ENCODE measurements at regions not wholly inside any gene's neighbourhood (a gene's known extent, or its start where the extent isn't known, plus 50 kb on each side); places are given as distances from the start of the nearest gene placed in this dataset.

- no peaks in the 10 kb centered on the region; a peak in 1 of 5 replicates for H3K9me3 Mint-ChIP-seq
- H3K23me2 ChIP-seq (ENCODE audit: insufficient read length, low read depth, low read length, poor library complexity, severe bottlenecking) = no peaks in the 10 kb centered on the region
- no peak for DNase-seq
- H2BK20ac ChIP-seq (ENCODE audit: low read depth, low read length, poor library complexity, severe bottlenecking) = no peak overlapping the region
- H3K18ac ChIP-seq (ENCODE audit: insufficient read length, low read depth, low read length) = no peak overlapping the region
- no peak overlapping the region for H3K4me2 ChIP-seq (ENCODE audit: insufficient read depth, insufficient read length, low read length)
- H3K56ac ChIP-seq (ENCODE audit: insufficient read length, low read depth, low read length) = no peak overlapping the region
- no peak overlapping the region for H3K9ac ChIP-seq (ENCODE audit: extremely low read depth, insufficient read length, low read length)
- no peak overlapping the region for H3K4ac ChIP-seq (ENCODE audit: low read depth, low read length)
- no peaks in the 10 kb centered on the region for H3K27me3 ChIP-seq (ENCODE audit: insufficient read depth, low read length)
- no peak overlapping the region for H2BK15ac ChIP-seq (ENCODE audit: low read depth, low read length)
- H4K8ac ChIP-seq (replicated peaks; ENCODE audit: insufficient read length, low read depth, low read length) = no peak overlapping the region
- H3K79me2 ChIP-seq (ENCODE audit: insufficient read depth, low read length) = no peaks in the 10 kb centered on the region
- H2BK120ac ChIP-seq (ENCODE audit: low read depth, low read length, poor library complexity, severe bottlenecking) = no peak overlapping the region
- no peaks in the 10 kb centered on the region for H3K79me1 ChIP-seq (ENCODE audit: insufficient read depth, low read depth, low read length, poor library complexity, severe bottlenecking)
- no peak overlapping the region for H3K27ac Mint-ChIP-seq
- H4K20me1 ChIP-seq (ENCODE audit: control insufficient read depth, insufficient read depth, insufficient read length) = no peaks in the 10 kb centered on the region
- H3K27me3 Mint-ChIP-seq (ENCODE audit: low read depth) = no peaks in the 10 kb centered on the region
- no peak overlapping the region for H3K23ac ChIP-seq (ENCODE audit: insufficient read length, low read depth, low read length)
- no peaks in the 10 kb centered on the region for H3K4me1 Mint-ChIP-seq
- H3K14ac ChIP-seq (ENCODE audit: insufficient read depth, low read length) = no peak overlapping the region
- no peak overlapping the region for H2AK5ac ChIP-seq (ENCODE audit: insufficient read length, low read length)
- no peaks in the 10 kb centered on the region; a peak in 1 of 7 replicates for H3K36me3 Mint-ChIP-seq (ENCODE audit: insufficient read depth in 1 of 3, low read depth in 3 of 3)
- no peak for TF ChIP-seq CTCF (conservative IDR thresholded peaks at IDR 0.05)
- no peak overlapping the region for H2AFZ ChIP-seq (ENCODE audit: low read length)
- H2BK5ac ChIP-seq (ENCODE audit: insufficient read length, low read length) = no peak overlapping the region
- no peak overlapping the region for H4K5ac ChIP-seq (ENCODE audit: insufficient read length, low read depth, low read length)
- no peak overlapping the region for H2BK12ac ChIP-seq (ENCODE audit: insufficient read length, low read depth, low read length)
- no peak overlapping the region for H3K27ac ChIP-seq (ENCODE audit: insufficient read length, low read depth, low read length)
- H3T11ph ChIP-seq (ENCODE audit: low read length) = no peak overlapping the region
- no peak overlapping the region for H4K91ac ChIP-seq (ENCODE audit: insufficient read length, low read depth, low read length)
- H3K4me1 ChIP-seq (ENCODE audit: insufficient read depth, low read length) = no peaks in the 10 kb centered on the region
- no peak overlapping the region for H3K4me3 Mint-ChIP-seq
- no peaks in the 10 kb centered on the region for H3K9me3 ChIP-seq (ENCODE audit: control insufficient read depth, low read depth, low read length)
Observed at GRCh38 chr3:163261618-163262017, 1765.0 kb downstream of the OTOL1 start.
